A673 (cell line): ENCODE measurements at regions not wholly inside any gene's neighbourhood (a gene's known extent, or its start where the extent isn't known, plus 50 kb on each side); places are given as distances from the start of the nearest gene placed in this dataset.

Experiments used
- EZH2 ChIP-seq: fragments of 200-600 bp; sonication (generic); IDR thresholded peaks from 2 replicates; pipeline ENCODE4 v1.6.1; 2017; ENCODE audit warnings: borderline replicate concordance, low read depth, mild to moderate bottlenecking, mixed read lengths, antibody characterized with exemption, low read length; ENCODE audit not compliant: poor library complexity, severe bottlenecking
- TF ChIP-seq, protein P1 (sequence below): fragments of 300-800, 200-600 bp; sonication (generic); conservative IDR thresholded peaks from 2 replicates; pipeline ENCODE4 v1.5.1; 2017; ENCODE audit warnings: low read depth, mild to moderate bottlenecking, antibody characterized with exemption, low read length, moderate library complexity, mixed read lengths

DNA sequence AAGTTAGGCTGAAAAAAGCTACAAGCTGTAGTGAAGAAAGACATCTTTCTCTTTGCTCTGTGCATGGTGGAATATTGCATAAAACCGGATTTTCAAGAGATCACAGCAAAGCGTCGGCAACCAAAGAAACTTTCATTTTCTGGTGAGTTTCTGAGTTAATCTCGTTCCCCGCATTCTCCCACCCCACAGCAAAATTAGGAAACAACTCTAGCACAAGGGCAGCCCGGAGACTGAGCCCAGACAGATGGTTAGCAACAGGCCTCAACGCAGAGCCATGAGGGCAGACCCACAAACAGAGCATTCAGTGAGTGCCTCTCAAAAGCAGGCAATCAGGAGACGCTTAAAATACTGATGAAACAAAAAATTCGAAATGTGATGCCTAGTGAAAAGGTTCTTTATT, 396.1 kb upstream of the KLF6 start:
- TF ChIP-seq, protein P1, sequence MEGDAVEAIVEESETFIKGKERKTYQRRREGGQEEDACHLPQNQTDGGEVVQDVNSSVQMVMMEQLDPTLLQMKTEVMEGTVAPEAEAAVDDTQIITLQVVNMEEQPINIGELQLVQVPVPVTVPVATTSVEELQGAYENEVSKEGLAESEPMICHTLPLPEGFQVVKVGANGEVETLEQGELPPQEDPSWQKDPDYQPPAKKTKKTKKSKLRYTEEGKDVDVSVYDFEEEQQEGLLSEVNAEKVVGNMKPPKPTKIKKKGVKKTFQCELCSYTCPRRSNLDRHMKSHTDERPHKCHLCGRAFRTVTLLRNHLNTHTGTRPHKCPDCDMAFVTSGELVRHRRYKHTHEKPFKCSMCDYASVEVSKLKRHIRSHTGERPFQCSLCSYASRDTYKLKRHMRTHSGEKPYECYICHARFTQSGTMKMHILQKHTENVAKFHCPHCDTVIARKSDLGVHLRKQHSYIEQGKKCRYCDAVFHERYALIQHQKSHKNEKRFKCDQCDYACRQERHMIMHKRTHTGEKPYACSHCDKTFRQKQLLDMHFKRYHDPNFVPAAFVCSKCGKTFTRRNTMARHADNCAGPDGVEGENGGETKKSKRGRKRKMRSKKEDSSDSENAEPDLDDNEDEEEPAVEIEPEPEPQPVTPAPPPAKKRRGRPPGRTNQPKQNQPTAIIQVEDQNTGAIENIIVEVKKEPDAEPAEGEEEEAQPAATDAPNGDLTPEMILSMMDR: no peak
- TF ChIP-seq EZH2: no peak
